Activated CD4-positive, alpha-beta T cell treated with anti-CD3 and anti-CD28 coated beads for 36 hours (primary cell): ENCODE measurements at regions not wholly inside any gene's neighbourhood (a gene's known extent, or its start where the extent isn't known, plus 50 kb on each side); places are given as distances from the start of the nearest gene placed in this dataset.
"Not testable (repeated sequence)": the region's sequence is repeated elsewhere in the genome, so short reads cannot be mapped to it uniquely, and the experiment has no call there.

Experiments
- ATAC-seq: fragments of 200-7000 bp; cut with Tn5 transposase; one replicate; pipeline ENCODE4 v1.10.0; 2021; ENCODE audit warnings: mild to moderate bottlenecking, moderate library complexity
- CTCF ChIA-PET: fragments of 350-600 bp; sonication (Branson Sonifier 250); formaldehyde crosslinking; loops from one replicate; lab custom pipeline; 2021; ENCODE audit warnings: antibody characterized with exemption; lab: Charles Lee
- POLR2A ChIA-PET: fragments of 350-600 bp; sonication (Branson Sonifier 250); formaldehyde crosslinking; loops from one replicate; lab custom pipeline; 2021; ENCODE audit warnings: antibody characterized with exemption, inconsistent platforms; lab: Charles Lee
- DNase-seq: peaks from one replicate; pipeline ENCODE4 v3.0.0-alpha.2; 2020
- H3K27ac Mint-ChIP-seq: one replicate; pipeline ENCODE4 v1.8.0; 2021; ENCODE audit warnings: mixed read lengths
- H3K27me3 Mint-ChIP-seq: one replicate; pipeline ENCODE4 v1.8.0; 2021; ENCODE audit warnings: mixed read lengths
- H3K36me3 Mint-ChIP-seq: one replicate; pipeline ENCODE4 v1.8.0; 2021; ENCODE audit warnings: low read depth, mixed read lengths
- H3K4me1 Mint-ChIP-seq: one replicate; pipeline ENCODE4 v1.8.0; 2021; ENCODE audit warnings: mixed read lengths
- H3K4me3 Mint-ChIP-seq: one replicate; pipeline ENCODE4 v1.8.0; 2021; ENCODE audit warnings: mild to moderate bottlenecking, moderate library complexity, mixed read lengths
- H3K9me3 Mint-ChIP-seq: one replicate; pipeline ENCODE4 v1.8.0; 2021; ENCODE audit warnings: low read depth, mixed read lengths
- intact Hi-C, 2 experiments: fragments of 100-400 bp; cut with DNase I in 1 of 2; cut with micrococcal nuclease in 1 of 2; formaldehyde crosslinking; loops; one replicate each; pipeline versions ENCODE4 v1.14.2 to v1.15.1; 2022 to 2024; cut with DNase I, micrococcal nuclease

DNA sequence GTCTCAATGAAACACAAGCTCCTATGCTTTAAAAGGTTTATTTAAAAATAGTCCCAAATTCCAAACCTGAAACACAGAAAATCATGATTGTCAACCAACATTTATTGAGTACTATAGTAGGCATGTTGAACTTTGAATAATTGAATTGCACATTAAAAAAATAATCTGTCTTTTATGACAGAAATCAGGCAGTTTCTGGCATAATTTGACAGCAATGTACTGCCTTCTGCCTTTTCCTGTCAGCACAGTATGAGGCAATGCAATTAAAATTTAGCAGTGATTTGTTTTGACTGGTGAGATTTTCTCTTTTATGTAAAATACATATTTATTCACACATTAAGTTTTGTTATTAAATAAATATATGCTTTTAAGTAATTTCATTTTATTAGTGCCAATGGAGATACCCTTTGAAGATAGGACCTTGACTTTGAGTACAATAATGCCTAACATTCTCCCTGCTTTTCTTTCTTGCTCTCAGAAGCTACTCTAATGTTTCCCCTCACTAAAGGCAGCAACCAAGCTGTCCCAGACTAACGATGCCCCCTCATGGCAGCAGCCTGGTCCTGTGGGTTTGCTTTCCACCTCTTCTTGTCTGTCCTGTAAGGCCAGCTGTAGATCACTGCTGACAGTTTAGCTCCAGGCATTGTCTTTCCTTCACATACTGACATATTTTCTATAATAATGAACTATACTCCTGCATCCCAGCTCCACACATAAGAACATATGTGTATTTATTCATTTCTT is 346.7 kb downstream of the IL20RB start:
- intact Hi-C loops: no loop called here
- ATAC-seq: no peak
- Mint-ChIP-seq H3K36me3 (no peaks in the 10 kb centered on the region), H3K27me3 (no peaks in the 10 kb centered on the region), H3K27ac (no peak overlapping the region), H3K4me3 (no peak overlapping the region), H3K9me3 (peaks cover 2% of the 10 kb centered on the region), H3K4me1 (no peaks in the 10 kb centered on the region)
- peak; percentile 8 for DNase-seq
- CTCF ChIA-PET: interaction anchor here (1.1 kb wide), 1 partner anchor 13 kb away, joined by 3 read pairs; no protein-coding TSS in a partner anchor
- POLR2A ChIA-PET: no interaction called here

DNA sequence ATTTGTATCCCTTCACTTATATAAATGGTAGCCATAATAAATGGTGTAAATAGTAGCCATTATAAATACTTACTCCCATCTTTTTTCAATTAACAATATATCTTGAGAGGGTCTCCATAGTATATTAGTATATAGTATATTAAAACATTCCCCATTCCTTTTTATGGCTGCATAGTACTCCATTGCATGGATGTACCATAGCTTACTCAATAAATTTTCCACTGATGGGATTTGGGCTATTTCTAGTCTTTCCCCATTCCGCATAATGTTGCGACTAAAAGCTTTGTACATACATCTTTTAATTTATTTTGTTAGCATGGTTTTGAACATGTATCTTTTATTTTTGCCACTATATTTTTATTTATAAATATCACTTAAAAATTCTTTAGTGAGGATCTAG is 366.3 kb downstream of the IL20RB start:
- no peak for ATAC-seq
- intact Hi-C loops: no loop called here
- H3K36me3 Mint-ChIP-seq: no peaks in the 10 kb centered on the region
- ChIA-PET POLR2A (no interaction called here), CTCF (no interaction called here)
- no peak overlapping the region for H3K4me3 Mint-ChIP-seq
- no peak overlapping the region for H3K27ac Mint-ChIP-seq
- H3K4me1 Mint-ChIP-seq: no peaks in the 10 kb centered on the region
- no peak for DNase-seq
- H3K9me3 Mint-ChIP-seq: no peaks in the 10 kb centered on the region
- no peaks in the 10 kb centered on the region for H3K27me3 Mint-ChIP-seq

DNA sequence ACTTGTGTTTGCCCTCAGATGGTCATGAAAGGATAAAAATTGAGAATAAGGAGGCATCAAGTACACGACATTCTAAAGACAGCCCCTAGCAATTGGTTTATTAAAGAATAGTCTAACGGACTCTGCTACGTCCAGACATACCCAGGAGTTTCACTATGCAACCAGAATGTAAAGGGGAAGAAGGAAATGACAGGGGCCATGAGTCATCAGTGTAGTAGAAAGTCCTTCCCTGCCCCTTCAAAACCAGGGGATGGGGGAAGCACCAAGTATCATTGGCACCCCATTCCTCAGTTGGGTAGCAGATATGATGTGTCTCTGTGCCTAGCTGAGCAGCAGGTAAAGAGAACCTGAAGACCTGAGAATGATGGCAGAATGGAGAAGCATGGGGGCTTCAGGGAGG is 367.4 kb downstream of the IL20RB start:
- H3K9me3 Mint-ChIP-seq: no peaks in the 10 kb centered on the region
- no peak overlapping the region for H3K27ac Mint-ChIP-seq
- DNase-seq: no peak
- H3K4me3 Mint-ChIP-seq: no peak overlapping the region
- ATAC-seq: no peak
- ChIA-PET POLR2A (no interaction called here), CTCF (interaction anchor here (0.6 kb wide), 1 partner anchor 1471 kb away, joined by 3 read pairs; no protein-coding TSS in a partner anchor)
- H3K36me3 Mint-ChIP-seq: no peaks in the 10 kb centered on the region
- no peaks in the 10 kb centered on the region for H3K4me1 Mint-ChIP-seq
- intact Hi-C loops: no loop called here
- H3K27me3 Mint-ChIP-seq: no peaks in the 10 kb centered on the region

DNA sequence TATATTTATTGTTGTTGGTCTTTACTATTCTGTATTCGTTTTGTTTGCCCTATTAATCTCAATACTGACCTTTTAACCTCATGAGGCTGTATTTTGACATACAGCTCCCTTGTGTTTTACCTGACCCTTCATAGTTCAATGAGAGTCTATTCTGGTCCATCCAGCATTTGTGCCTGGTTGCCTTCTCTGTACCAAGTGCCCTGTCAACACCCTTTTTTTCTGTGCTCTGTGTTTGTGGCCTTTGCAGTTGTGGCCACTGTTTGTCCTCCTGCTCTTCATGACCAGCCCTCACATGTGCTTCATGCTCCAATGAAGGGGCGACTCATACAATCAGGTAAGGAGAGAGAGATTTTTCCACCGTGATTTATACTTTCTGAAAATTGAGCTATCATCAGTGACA is 368.2 kb downstream of the IL20RB start:
- DNase-seq (no peak), ATAC-seq (no peak)
- no peaks in the 10 kb centered on the region for H3K36me3 Mint-ChIP-seq
- POLR2A ChIA-PET: no interaction called here
- no peaks in the 10 kb centered on the region for H3K27me3 Mint-ChIP-seq
- no peak overlapping the region for H3K4me3 Mint-ChIP-seq
- H3K9me3 Mint-ChIP-seq: no peaks in the 10 kb centered on the region
- CTCF ChIA-PET: interaction anchor here (0.6 kb wide), 1 partner anchor 1472 kb away, joined by 3 read pairs; no protein-coding TSS in a partner anchor
- no peak overlapping the region for H3K27ac Mint-ChIP-seq
- no peaks in the 10 kb centered on the region for H3K4me1 Mint-ChIP-seq
- intact Hi-C loops: no loop called here

DNA sequence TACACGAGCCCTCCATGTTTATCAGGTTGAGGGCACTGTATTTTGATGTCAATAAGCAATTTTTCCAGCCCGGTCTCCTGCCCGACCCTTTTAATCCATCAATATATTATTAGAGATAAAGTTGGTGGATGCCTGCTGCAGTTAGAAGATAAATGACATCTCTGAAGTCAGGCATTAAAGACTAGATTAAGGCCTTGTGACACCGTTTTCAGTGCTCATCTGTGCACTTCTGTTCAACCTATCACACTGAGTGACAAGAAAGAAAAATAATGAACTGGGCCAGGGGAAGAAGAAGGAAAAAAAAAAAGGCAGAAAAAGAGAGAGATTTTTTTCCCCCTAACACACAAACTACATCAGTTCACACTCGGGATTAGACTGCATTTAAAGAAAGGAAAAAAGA is 371.8 kb downstream of the IL20RB start:
- intact Hi-C loops: no loop called here
- Mint-ChIP-seq H3K27ac (no peak overlapping the region), H3K36me3 (no peaks in the 10 kb centered on the region), H3K4me3 (no peak overlapping the region), H3K9me3 (peaks cover 2% of the 10 kb centered on the region), H3K27me3 (peaks cover 2% of the 10 kb centered on the region), H3K4me1 (no peaks in the 10 kb centered on the region)
- POLR2A ChIA-PET: no interaction called here
- DNase-seq (no peak), ATAC-seq (no peak)
- CTCF ChIA-PET: no interaction called here

DNA sequence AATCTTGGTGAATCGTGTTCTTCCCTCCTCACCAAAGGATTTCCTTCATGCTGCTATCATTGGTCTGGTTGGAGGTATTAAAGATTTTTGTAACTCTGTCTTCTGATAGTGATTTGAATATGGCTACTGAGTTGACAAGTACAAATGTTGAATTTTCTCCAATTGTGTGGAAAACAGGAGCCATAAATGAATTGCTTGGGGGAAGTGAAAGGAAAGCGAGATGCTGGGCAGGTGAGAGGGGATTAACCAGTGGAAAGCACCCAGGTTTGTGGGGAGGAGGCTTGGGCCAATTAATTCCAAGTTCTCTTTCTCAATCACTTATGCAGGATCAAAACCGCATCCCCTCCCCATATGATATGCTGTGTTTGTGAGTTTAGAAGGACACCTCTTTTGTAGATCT is 372.5 kb downstream of the IL20RB start:
- Mint-ChIP-seq H3K36me3 (no peaks in the 10 kb centered on the region), H3K9me3 (peaks cover 2% of the 10 kb centered on the region), H3K4me1 (no peaks in the 10 kb centered on the region), H3K4me3 (no peak overlapping the region), H3K27me3 (peaks cover 2% of the 10 kb centered on the region), H3K27ac (no peak overlapping the region)
- POLR2A ChIA-PET: no interaction called here
- no peak for DNase-seq
- ATAC-seq: no peak
- CTCF ChIA-PET: no interaction called here
- intact Hi-C loops: no loop called here

DNA sequence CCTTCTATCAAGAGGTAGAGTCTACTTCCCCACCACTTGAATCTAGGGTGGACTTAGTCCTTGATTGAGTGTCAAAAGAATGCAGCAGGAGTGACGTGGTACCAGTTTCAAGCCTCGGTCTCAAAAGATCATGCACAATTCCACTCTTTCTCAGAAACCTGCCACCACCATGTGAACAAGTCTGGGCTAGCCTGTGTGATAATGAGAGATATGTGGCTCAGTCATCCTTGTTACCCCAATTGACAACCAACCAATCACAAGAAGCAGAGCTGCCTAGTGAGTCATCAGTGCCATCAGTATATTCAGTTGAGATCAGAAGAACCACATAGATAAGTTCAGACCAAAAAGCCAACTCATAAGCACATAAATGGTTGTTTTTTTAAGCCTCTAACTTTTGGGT is 374.5 kb downstream of the IL20RB start:
- H3K4me3 Mint-ChIP-seq: no peak overlapping the region
- no peaks in the 10 kb centered on the region for H3K36me3 Mint-ChIP-seq
- peaks cover 2% of the 10 kb centered on the region for H3K9me3 Mint-ChIP-seq
- POLR2A ChIA-PET: no interaction called here
- no peaks in the 10 kb centered on the region for H3K4me1 Mint-ChIP-seq
- intact Hi-C loops: no loop called here
- H3K27ac Mint-ChIP-seq: no peak overlapping the region
- CTCF ChIA-PET: no interaction called here
- no peak for ATAC-seq
- H3K27me3 Mint-ChIP-seq: peaks cover 2% of the 10 kb centered on the region
- no peak for DNase-seq

DNA sequence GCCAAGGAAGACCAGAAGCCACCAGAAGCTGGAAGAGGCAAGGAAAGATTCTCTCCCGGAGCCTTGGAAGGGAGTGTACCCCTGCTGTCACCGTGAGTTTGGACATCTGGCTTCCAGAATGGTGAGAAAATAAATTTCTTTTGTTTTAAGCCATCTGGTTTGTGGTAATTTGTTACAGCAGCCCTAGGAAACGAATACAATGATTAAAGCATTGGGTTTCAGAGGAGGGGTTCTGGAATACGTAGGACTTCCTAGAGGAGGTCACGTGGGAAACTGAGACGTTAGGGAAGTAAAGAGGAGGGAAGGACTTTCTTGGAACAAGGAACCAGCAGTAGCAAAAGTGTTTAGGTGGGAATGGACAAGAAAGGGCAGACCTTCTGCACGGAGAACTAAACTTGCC is 377.7 kb downstream of the IL20RB start:
- no peak for DNase-seq
- Mint-ChIP-seq H3K27ac (no peak overlapping the region), H3K4me3 (no peak overlapping the region), H3K27me3 (peaks cover 2% of the 10 kb centered on the region), H3K9me3 (peaks cover 12% of the 10 kb centered on the region), H3K4me1 (no peaks in the 10 kb centered on the region), H3K36me3 (no peaks in the 10 kb centered on the region)
- intact Hi-C loops: no loop called here
- ChIA-PET CTCF (no interaction called here), POLR2A (no interaction called here)
- no peak for ATAC-seq

DNA sequence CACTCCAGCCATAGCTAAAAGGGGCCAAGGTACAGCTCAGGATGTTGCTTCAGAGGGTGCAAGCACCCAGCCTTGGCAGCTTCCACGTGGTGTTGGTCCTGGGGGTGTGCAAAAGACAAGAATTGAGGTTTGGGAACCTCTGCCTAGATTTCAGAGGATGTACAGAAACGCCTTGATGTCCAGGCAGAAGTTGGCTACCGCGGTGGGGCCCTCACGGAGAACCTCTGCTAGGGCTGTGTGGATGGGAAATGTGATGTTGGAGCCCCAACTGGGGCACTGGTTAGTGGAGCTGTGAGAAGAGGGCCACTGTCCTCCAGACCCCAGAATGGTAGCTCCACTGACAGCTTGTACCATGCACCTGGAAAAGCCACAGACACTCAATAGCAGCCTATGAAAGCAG is 380.6 kb downstream of the IL20RB start:
- H3K27ac Mint-ChIP-seq, ATAC-seq, H3K27me3 Mint-ChIP-seq, intact Hi-C loops, H3K4me3 Mint-ChIP-seq, CTCF ChIA-PET, DNase-seq, H3K4me1 Mint-ChIP-seq, H3K36me3 Mint-ChIP-seq, POLR2A ChIA-PET: not testable (repeated sequence)
- peaks cover 11% of the 10 kb centered on the region for H3K9me3 Mint-ChIP-seq

DNA sequence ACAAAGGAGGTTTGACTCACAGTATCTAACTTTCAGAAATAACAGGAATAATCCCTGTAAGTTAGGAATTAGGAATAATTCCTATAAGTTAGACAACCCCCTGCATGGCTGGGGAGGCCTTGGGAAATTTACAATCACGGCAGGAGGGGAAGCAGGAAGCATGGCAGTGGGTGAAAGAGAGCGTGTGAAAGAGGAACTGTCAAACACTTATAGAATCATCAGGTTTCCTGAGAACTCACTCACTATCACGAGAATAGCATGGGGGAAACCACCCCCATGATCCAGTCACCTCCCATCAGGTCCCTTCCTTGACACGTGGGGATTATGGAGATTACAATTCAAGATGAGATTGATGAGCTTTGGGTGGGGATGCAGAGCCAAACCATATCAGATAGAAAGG is 385.5 kb downstream of the IL20RB start:
- intact Hi-C loops: no loop called here
- POLR2A ChIA-PET: no interaction called here
- CTCF ChIA-PET: no interaction called here
- ATAC-seq: no peak
- Mint-ChIP-seq H3K4me1 (no peaks in the 10 kb centered on the region), H3K9me3 (peaks cover 5% of the 10 kb centered on the region), H3K27ac (no peak overlapping the region), H3K4me3 (no peak overlapping the region), H3K27me3 (no peaks in the 10 kb centered on the region), H3K36me3 (no peaks in the 10 kb centered on the region)
- no peak for DNase-seq

DNA sequence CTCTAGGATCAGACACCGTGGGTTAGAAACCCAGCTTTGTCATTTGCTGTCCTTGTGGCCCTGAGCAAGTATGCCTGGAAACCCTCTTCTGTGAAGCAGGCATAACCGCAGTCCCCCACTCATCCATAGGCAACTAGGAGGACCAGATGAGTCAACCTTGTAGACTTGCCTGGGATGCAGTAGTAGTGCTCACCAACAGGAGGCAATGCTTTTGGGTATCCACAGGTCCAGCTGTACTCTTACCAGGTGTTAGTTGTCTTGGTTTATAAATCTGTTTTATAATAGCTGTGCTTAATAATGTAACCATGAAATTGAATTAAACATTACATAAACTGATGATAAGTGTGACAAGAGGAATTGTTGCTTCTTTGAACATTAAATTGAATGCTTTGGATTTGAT is 389.3 kb downstream of the IL20RB start:
- no peaks in the 10 kb centered on the region for H3K27me3 Mint-ChIP-seq

DNA sequence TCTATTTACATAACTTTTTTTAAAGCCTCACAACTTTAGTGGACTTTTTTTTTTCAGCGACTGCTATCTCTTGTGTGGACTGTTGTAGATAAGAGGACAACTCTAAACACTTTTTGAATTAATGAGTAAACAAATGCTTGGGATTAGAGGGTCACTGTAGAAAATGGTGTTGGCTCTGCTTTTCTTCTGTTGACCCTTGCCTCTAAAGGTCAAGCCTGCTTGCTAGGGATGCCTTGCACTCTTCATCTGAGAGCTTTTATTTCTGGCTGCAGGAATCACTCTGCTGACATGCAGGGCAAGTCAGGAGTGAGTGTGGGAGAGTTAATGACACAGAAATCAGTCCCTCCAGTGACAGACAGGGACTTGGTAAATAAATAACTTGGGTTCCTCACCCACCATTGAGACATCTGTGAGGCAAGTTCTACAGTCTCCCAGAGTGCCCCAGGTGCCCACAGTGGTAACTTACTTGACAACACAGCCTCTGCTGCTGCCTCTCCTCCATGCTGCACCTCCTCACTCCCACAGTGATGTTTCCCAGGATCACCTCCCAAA is 390.1 kb downstream of the IL20RB start:
- Mint-ChIP-seq H3K27me3 (no peaks in the 10 kb centered on the region), H3K36me3 (no peaks in the 10 kb centered on the region), H3K4me1 (no peaks in the 10 kb centered on the region), H3K4me3 (no peak overlapping the region), H3K9me3 (no peaks in the 10 kb centered on the region), H3K27ac (no peak overlapping the region)
- DNase-seq: no peak
- ChIA-PET POLR2A (no interaction called here), CTCF (interaction anchor here (0.5 kb wide), 1 partner anchor 1824 kb away, joined by 3 read pairs; no protein-coding TSS in a partner anchor)
- intact Hi-C loops: no loop called here
- no peak for ATAC-seq

More for the DNA sequence above, 389.3 kb downstream of the IL20RB start:
- ATAC-seq: no peak
- H3K27ac Mint-ChIP-seq: no peak overlapping the region
- no peaks in the 10 kb centered on the region for H3K9me3 Mint-ChIP-seq
- no peaks in the 10 kb centered on the region for H3K4me1 Mint-ChIP-seq
- POLR2A ChIA-PET: no interaction called here
- H3K36me3 Mint-ChIP-seq: no peaks in the 10 kb centered on the region
- no peak for DNase-seq
- H3K4me3 Mint-ChIP-seq: no peak overlapping the region
- intact Hi-C loops: no loop called here
- CTCF ChIA-PET: interaction anchor here (0.5 to 0.6 kb wide), 2 partner anchors 11 to 1823 kb away, joined by 3 to 4 read pairs; no protein-coding TSS in a partner anchor
